ENCODE measurements at regions not wholly inside any gene's neighbourhood (a gene's known extent, or its start where the extent isn't known, plus 50 kb on each side); places are given as distances from the start of the nearest gene placed in this dataset.
"Not testable (repeated sequence)": the region's sequence is repeated elsewhere in the genome, so short reads cannot be mapped to it uniquely, and the experiment has no call there.

GRCh38 chr14:28242895-28243294, 523.7 kb upstream of the FOXG1 start:
- H3K27ac ChIP-seq, result no peak overlapping the region

GRCh38 chr14:28243600-28243999, 523.0 kb upstream of the FOXG1 start:
- H3K27ac ChIP-seq, result no peak overlapping the region
- H3K4me3 ChIP-seq, result no peak overlapping the region

More at GRCh38 chr14:28242895-28243294, 523.7 kb upstream of the FOXG1 start:
- H3K4me3 ChIP-seq, result no peak overlapping the region

GRCh38 chr14:28245216-28245615, 521.4 kb upstream of the FOXG1 start:
- H3K27ac ChIP-seq, result no peak overlapping the region

GRCh38 chr14:28247491-28247890, 519.1 kb upstream of the FOXG1 start:
- no peak overlapping the region for H3K4me3 ChIP-seq

More at GRCh38 chr14:28245216-28245615, 521.4 kb upstream of the FOXG1 start:
- H3K4me3 ChIP-seq, result no peak overlapping the region

GRCh38 chr14:28252124-28252523, 514.5 kb upstream of the FOXG1 start:
- H3K27ac ChIP-seq, H3K4me3 ChIP-seq: not testable (repeated sequence)

More at GRCh38 chr14:28247491-28247890, 519.1 kb upstream of the FOXG1 start:
- no peak overlapping the region for H3K27ac ChIP-seq

- Histone ChIP-seq H3K27ac (no peak overlapping the region), H3K4me3 (no peak overlapping the region)
These were observed 511.8 kb upstream of the FOXG1 start for GRCh38 chr14:28254768-28255167.

- H3K4me3 ChIP-seq, result no peak overlapping the region
- H3K27ac ChIP-seq, result no peak overlapping the region
These were observed 502.3 kb upstream of the FOXG1 start for GRCh38 chr14:28264306-28264705.

- Histone ChIP-seq H3K27ac (no peak overlapping the region), H3K4me3 (no peak overlapping the region)
These were observed 494.3 kb upstream of the FOXG1 start for GRCh38 chr14:28272270-28272669.

- Histone ChIP-seq H3K4me3 (no peak overlapping the region), H3K27ac (no peak overlapping the region)
These were observed 486.1 kb upstream of the FOXG1 start for GRCh38 chr14:28280530-28280929.

- H3K4me3 ChIP-seq, result no peak overlapping the region
- no peak overlapping the region for H3K27ac ChIP-seq
These were observed 485.5 kb upstream of the FOXG1 start for GRCh38 chr14:28280997-28281598.

- Histone ChIP-seq H3K4me3 (no peak overlapping the region), H3K27ac (no peak overlapping the region)
These were observed 481.9 kb upstream of the FOXG1 start for GRCh38 chr14:28284546-28285300.

- H3K27ac ChIP-seq, result no peak overlapping the region
- H3K4me3 ChIP-seq, result no peak overlapping the region
These were observed 471.6 kb upstream of the FOXG1 start for GRCh38 chr14:28294834-28295440.

GRCh38 chr14:28297559-28297958, 469.0 kb upstream of the FOXG1 start:
- H3K4me3 ChIP-seq, result no peak overlapping the region
- no peak overlapping the region for H3K27ac ChIP-seq

- Histone ChIP-seq H3K4me3 (no peak overlapping the region), H3K27ac (no peak overlapping the region)
These were observed 468.4 kb upstream of the FOXG1 start for GRCh38 chr14:28298156-28298555.

- H3K27ac ChIP-seq, result no peak overlapping the region
- H3K4me3 ChIP-seq, result no peak overlapping the region
These were observed 467.4 kb upstream of the FOXG1 start for GRCh38 chr14:28299227-28299626.

- H3K4me3 ChIP-seq, result no peak overlapping the region
- H3K27ac ChIP-seq, result no peak overlapping the region
These were observed 466.2 kb upstream of the FOXG1 start for GRCh38 chr14:28300356-28300755.

GRCh38 chr14:28301179-28301578, 465.4 kb upstream of the FOXG1 start:
- no peak overlapping the region for H3K4me3 ChIP-seq
- H3K27ac ChIP-seq, result no peak overlapping the region

- Histone ChIP-seq H3K4me3 (no peak overlapping the region), H3K27ac (no peak overlapping the region)
These were observed 463.3 kb upstream of the FOXG1 start for GRCh38 chr14:28303248-28303647.

- Histone ChIP-seq H3K4me3 (no peak overlapping the region), H3K27ac (no peak overlapping the region)
These were observed 460.6 kb upstream of the FOXG1 start for GRCh38 chr14:28305938-28306337.

GRCh38 chr14:28307506-28307905, 459.1 kb upstream of the FOXG1 start:
- H3K27ac ChIP-seq, result no peak overlapping the region
- no peak overlapping the region for H3K4me3 ChIP-seq

GRCh38 chr14:28308734-28309133, 457.9 kb upstream of the FOXG1 start:
- Histone ChIP-seq H3K4me3 (no peak overlapping the region), H3K27ac (no peak overlapping the region)

All from skin epidermis (tissue), 12 donors.